ENCODE measurements at regions not wholly inside any gene's neighbourhood (a gene's known extent, or its start where the extent isn't known, plus 50 kb on each side); places are given as distances from the start of the nearest gene placed in this dataset.
"Not testable (repeated sequence)": the region's sequence is repeated elsewhere in the genome, so short reads cannot be mapped to it uniquely, and the experiment has no call there.

GRCh38 chr11:122604621-122605020 is 50.9 kb upstream of the UBASH3B start:
- DNase-seq, result no peak

GRCh38 chr11:122601141-122602125 is 54.1 kb upstream of the UBASH3B start:
- DNase-seq, result no peak

DNA sequence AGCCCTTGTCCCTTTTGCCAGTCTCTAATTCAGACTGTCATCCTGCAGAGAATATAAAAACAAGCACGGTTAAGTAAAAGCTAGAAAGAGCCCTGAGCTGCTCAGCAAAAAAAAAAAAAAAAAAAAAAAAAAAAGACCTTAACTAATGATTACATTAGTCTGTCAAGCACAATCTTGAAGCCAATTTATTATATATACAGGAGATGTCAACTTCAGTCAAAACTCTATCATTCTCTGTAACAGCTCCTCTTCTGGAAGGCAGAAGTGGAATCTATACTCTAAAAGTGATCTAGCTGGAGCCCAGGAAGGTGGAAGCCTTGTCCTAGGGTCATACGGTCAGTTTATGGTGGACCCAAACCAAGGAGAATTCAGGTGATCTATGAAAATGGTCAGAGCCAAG is 55.2 kb upstream of the UBASH3B start:
- DNase-seq, result no peak

GRCh38 chr11:122599434-122599833 is 56.1 kb upstream of the UBASH3B start:
- no peak for DNase-seq

GRCh38 chr11:122598971-122599370 is 56.6 kb upstream of the UBASH3B start:
- no peak for DNase-seq

DNA sequence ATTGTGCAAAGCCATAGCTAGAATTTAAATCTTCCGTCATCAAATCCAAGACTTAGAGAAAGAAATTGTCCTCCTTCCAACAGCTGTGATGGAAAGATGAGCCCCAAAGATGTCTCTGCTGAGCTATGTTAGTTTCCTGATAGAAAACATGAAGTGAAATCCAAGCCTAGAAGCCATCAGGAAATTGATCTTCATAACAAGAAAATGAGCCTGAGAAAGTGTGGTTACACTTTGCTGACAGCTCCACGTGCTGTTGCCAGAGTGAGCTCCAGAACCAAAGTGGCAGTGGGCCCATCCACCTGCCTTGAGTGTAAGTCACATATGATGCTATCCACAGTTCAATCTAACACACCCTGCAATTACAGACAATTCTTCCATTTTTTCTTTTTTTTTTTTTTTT is 58.0 kb upstream of the UBASH3B start:
- DNase-seq, result no peak

DNA sequence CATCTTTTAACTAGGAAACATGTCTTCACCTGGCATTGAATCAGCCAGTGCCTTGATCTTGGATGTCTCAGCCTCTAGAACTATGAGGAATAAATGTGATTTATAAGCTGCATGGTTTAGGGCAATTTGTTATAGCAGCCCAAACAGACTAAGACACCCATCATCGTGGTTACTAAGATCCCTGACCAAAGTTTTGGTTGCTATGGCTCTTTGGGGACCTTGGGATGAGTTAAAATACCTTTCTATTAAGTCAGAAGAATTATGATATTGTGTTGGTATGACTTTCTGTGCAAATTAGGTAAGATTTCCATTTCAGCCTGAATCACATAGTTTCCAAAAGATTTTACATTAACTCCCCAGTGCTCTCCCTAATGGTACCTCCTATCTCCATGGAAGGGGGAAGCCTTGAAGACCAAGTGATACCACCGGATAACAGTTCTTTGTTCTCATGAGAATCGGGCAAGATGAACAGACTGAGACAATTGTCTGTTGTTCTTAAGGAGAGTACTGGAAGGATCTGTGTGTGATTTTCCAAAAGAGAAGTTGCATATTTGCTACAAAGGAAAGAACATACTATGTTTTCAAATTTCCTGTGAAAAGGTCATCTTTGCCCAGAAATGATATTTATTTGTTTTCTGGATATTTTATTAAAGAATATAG is 60.4 kb upstream of the UBASH3B start:
- DNase-seq, result no peak

DNA sequence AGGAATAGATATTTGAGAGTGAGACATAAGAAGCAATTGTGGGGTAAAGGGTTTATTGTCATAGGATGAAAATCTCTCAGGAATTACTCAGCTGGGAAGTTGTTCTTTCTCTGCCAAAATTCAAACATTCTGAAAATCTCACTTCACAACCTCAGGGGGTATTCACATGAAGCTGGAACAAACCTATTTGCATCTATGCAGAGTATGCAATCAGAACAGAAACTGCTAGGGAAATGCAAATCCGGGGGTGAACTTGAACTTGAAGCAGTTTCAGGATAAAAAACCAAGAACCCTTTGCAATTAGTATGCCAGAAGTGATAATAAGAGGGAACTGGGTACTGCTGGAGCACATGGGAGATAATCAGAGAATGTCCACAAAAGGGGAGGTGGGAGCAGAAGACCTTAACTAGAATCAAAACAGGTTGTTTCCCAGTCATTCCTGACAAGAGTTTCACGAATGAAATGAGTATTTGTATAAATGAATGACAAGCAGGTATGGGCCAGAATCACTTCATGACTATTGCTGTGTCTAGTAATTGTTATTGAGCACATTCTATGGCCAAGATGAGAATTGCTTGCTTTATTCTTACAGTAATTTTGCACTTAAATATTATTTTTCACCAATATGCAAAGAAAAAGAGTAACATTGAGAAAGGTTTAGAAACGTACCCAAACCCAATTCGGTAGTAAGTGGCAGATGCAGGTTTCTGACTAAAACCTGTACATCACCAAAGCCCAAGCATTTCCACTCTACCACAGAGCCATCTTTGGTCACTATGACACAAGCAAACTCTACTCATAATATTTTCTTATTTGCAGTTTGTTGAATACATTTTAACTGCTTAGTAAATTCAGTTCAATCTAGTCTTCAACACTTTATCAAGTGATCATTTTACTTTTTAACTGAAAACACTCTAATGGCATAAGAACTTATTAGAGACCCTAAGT is 61.8 kb upstream of the UBASH3B start:
- no peak for DNase-seq

DNA sequence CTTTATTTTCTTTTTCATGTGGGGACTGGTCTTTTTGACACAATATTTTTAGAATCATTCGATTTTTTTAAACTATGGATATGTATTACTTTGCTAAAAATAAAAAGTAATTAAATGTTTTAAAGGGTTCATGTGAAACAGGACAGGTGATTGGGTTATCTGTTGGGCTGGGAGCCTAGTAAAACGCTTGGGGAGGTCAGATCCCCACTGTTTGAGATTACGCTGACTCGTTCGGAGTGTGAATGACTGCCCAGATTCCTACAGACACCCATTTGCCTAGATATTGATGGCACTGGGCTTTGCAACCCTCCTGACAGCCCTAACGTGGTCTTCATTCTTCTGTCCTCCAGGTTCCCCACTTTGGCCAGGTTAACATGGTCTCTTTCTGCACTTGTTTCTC is 62.9 kb upstream of the UBASH3B start:
- no peak for DNase-seq

GRCh38 chr11:122584670-122585069 is 70.9 kb upstream of the UBASH3B start:
- DNase-seq, result no peak

DNA sequence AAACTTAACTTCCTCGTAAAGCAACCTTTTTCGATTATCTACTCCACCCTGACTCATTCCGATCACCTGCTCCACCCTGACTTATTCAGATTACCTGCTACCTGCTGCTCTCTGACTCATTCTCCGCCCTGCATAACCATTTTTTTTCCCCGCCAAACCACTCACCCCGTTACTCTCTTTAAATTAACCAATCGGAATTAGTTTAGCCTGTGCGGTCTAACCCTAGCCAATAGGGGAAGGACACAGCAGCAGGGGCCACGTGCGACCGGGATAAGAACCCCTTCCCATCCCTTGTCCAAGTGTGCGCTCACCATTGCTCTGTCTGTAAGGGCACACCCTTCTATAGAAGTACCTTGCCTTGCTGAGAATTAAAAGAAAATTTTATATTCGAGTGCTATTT is 75.5 kb upstream of the UBASH3B start:
- DNase-seq, result not testable (repeated sequence)

- no peak for DNase-seq
Measured at GRCh38 chr11:122578171-122578825, 77.2 kb upstream of the UBASH3B start.

DNA sequence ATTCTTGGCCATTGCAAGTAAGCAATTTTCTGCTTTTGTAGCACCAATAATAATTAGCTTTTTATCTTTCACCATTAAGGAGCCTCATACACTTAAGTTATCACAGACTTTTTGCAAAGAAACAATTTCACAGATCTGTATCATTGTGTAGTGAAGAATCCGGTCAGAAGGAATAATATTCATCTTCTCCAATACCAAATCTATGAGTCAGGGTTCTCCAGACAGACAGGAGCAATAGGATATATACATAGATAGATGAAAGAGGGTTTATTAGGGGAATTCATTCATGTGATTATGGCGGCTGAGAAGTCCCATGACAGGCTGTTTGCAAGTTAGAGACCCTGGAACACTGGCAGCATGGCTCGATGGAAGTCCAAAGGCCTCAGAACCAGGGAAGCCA is 82.9 kb upstream of the UBASH3B start:
- DNase-seq, result no peak

DNA sequence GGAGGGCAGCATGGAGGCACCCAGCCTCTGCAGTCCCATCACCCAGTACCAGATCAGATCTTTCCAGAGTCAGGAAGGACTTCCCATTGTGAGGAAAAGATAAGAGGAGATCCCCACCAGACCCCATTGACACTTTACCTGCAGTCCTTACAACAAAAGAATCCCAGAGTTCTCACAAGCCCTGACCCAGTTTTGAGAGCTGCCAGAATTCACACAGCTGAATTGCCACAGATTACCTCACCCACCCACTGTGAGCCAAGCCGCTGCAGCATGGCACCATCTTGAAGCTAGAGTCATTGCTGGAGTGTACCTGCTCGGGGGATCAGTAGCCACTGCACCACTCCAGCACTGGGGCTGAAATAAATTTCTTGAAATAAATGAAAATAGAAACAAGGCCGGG is 91.8 kb upstream of the UBASH3B start:
- no peak for DNase-seq

DNA sequence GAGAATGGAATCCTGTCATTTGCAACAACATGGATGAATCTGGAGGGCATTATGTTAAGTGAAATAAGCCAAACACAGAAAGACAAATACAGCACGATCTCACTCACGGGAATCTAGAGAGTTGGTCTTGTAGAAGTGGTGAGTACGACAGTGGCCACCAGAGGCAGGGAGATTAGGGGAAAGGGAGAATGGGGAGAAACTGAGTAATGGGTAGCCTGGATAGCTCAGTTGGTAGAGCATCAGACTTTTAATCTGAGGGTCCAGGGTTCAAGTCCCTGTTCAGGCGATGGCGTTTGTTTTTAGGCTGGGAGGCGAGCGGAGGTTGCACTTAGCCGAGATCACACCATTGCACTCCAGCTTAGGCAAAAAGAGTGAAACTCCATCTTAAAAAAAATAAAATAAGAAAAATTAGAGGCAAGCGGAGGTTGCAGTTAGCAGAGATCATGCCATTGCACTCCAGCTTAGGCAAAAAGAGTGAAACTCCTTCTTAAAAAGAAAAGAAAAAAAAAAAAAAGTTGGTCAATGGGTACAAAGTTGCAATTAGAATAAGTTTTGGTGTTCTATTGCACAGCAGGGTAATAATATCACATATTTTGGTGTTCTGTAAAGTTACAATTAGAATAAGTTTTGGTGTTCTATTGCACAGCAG is 95.7 kb upstream of the UBASH3B start:
- DNase-seq, result peak in 1 of 2 experiments; percentile 14

DNA sequence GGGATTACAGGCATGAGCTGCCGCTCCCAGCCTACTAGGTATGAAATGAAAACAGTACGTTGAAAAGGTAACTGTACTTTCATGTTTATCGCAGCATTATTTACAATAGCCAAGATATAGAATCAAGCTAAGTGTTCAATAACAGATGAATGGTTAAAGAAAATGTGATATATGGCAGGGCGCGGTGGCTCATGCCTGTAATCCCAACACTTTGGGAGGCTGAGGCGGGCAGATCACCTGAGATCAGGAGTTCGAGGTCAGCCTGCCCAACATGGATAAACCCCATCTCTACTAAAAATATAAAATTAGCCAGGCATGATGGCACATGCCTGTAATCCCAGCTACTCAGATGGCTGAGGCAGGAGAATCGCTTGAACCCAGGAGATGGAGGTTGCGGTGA is 96.3 kb upstream of the UBASH3B start:
- not testable (repeated sequence) for DNase-seq

DNA sequence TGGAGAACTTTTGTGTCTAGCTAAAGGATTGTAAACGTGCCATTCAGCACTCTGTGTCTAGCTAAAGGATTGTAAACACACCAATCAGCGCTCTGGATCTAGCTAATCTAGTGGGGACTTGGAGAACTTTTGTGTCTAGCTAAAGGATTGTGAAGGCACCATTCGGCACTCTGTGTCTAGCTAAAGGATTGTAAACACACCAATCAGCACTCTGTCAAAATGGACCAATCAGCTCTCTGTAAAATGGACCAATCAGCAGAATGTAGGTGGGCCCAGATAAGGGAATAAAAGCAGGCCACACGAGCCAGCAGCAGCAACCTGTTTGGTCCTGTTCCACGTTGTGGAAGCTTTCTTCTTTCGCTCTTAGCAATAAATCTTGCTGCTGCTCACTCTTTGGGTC is 98.4 kb upstream of the UBASH3B start:
- not testable (repeated sequence) for DNase-seq

DNA sequence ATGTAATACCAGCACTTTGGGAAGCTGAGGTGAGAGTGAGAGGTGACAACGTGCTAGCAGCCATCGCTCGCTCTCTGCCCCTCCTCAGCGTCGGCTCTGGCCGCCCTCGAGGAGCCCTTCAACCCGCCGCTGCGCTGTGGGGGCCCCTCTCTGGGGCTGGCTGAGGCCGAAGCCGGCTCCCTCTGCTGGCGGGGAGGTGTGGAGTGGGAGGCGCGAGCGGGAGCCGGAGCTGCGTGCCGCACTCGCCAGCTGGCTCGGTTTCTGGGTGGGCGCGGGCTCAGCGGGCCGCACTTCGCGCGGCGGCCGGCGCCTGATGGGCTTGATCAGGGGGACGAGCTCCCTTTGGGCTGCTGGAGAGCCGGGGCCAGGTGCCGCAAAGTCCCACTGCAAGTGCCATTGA is 98.9 kb upstream of the UBASH3B start:
- DNase-seq, result no peak

GRCh38 chr11:122538060-122538459 is 117.5 kb upstream of the UBASH3B start:
- no peak for DNase-seq

GRCh38 chr11:122524898-122525297 is 130.6 kb upstream of the UBASH3B start:
- DNase-seq, result no peak

DNA sequence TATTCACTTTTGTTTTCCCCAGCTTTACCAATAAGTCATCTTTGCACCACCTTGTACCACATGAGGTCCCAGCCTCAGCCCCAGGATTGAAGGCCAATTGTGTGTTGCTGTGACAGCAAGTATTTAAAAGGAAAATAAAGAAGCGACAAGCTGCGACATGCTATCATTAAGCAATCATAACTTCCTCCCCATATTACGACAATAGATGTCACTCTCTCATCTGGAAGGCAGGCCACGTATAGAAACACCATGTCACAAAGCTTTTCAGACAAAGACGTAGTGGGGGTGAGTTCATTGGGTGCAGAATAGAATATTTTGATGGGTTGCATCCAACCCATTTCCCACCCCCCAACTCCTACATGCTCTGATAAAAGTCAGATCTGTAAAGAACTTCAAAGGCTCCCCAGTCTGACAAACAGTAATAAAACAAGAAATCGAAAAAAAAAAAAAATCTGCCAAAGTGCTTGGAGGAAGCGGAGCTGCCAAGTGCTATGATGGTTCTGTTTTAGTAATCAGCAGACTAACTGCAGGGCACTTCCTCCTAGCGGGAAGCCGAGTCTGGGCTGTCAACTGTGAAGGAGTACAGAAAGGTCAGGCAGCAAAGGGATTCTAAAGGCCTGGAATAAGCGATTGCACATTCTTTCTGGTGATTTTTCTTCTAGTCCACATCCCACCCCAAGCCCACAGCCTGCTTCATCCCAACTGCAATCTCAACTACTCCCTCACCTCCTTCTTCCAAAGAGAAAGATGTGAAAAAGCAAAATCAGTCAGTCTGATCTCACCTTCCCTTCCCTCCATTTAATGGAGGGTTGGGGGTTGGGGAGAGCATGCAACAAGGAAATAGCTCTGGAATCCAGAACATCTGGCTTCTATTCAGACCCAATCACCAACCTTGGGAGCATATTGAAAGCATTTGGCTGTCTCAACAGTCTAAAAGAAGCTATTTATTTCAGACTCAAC is 131.4 kb upstream of the UBASH3B start:
- DNase-seq, result no peak
